ENCODE measurements at regions not wholly inside any gene's neighbourhood (a gene's known extent, or its start where the extent isn't known, plus 50 kb on each side); places are given as distances from the start of the nearest gene placed in this dataset.
A peak's percentile ranks its signal among the peaks of the same experiment; 100 is the strongest.
"Not testable (repeated sequence)": the region's sequence is repeated elsewhere in the genome, so short reads cannot be mapped to it uniquely, and the experiment has no call there.

DNA sequence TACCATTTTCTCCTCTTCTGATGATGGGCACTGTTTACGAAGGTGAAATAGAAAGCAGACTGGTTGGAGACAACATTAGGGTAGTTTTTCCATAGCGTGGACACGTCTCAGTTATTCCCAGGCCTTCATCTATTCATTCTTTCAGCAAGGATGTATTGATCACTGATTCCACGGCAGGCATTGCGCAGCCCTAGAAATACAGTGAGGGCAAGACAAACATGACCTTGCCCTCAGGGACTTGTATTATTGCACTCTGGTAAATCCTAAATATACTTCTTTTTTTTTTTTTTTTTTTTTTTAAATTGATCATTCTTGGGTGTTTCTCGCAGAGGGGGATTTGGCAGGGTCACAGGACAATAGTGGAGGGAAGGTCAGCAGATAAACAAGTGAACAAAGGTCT lies 167.3 kb upstream of the SPRED2 start:
- ATAC-seq, result no peak

- no peak for ATAC-seq
Measured at GRCh38 chr2:65598996-65599395, 166.6 kb upstream of the SPRED2 start.

DNA sequence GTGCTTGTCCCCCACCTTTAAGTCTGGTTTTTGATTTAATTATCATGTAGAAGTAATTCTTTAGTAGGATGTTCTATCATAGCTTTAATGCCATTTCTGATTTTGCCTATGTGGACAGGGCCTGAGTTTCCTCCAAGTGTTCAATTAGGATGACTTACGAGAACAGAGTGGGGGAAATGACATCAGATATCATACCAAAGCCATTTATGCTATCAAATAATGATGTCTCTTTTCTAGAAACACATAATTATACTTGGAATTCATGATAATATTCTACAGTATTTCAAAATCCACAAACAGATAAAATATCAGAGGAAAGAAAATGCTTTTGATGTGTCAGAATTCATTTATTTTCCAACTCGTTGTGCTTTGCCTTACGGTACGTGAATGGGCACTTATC lies 165.9 kb upstream of the SPRED2 start:
- ATAC-seq, result no peak

DNA sequence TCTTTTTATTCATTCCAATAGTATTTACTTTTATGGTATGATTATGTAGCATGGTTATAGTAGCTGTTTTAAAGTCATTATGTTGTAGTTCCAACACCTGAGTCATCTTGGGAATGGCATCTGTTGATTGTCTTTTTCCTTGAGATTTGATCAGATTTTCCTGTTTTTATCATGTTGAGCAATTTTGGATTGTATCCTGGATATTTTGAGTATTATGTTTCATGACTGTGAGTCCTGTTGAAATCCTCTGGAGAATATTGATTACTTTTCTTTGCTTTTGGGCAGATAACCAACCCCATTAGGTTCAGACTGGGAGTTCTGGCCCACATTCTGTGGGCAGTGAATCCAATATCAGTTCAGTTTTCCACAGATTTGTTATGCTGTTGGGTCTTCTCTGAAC lies 163.2 kb upstream of the SPRED2 start:
- no peak for ATAC-seq

- no peak for ATAC-seq
Measured at GRCh38 chr2:65594150-65594549, 161.8 kb upstream of the SPRED2 start.

DNA sequence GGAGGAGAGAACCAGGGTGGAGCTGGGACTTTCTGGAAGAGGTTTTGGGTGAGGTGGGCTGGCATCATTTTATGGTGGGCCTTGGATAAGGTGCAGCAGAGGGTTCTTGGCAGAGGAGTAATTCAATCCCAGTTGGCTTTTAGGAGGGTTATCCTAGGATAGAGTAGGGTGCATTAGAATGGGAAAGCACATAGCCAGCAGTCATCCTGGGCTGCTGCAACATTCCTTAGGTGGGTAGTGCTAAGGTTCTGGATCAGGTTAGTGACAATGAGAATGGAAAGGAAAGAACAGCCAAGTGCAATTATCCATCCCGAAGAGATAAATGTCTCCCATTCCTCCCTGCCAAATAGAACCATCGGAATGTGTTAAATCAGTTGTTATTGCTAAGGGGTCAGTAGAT lies 157.3 kb upstream of the SPRED2 start:
- no peak for ATAC-seq

DNA sequence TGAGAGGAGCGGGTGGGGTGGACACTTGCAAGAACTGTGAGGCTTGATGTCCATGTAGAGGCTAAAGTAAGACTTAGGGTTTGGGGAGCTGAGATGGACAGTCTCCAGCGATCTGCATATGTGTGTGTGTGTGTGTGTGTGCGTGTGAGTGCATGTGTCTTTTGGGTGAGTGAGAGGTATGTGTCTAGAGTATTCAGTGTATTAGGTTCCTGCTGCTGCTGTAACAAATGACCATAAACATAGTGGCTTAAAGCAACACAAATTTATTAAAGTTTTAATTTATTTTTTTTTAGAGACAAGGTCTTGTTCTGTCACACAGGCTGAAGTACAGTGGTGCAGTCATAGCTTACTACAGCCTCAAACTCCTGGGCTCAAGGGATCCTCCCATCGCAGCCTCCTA lies 155.4 kb upstream of the SPRED2 start:
- ATAC-seq, result no peak

GRCh38 chr2:65586516-65586915 lies 154.1 kb upstream of the SPRED2 start:
- no peak for ATAC-seq

DNA sequence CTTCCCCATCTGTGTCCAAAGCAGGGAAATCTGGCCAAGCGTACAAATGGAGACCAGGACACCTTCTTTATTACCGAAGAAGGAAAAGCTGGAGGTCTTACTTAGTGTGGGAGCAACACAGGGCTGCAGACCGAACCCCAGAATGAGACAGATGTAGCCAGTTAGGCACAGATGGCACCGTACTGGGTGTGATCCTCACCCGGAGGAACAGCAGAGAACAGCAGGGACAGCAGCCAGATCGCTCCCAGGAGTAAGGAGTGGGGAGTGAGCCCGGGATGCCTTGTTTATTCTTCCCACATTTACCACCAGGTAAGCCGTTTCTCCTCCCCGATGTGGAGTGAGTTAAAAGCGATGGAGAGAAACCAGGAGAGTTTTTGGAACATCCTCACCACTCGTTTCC lies 150.7 kb upstream of the SPRED2 start:
- peak; percentile 20 for ATAC-seq

GRCh38 chr2:65582364-65582763 lies 150.0 kb upstream of the SPRED2 start:
- ATAC-seq, result no peak

- ATAC-seq, result no peak
Measured at GRCh38 chr2:65580824-65581223, 148.4 kb upstream of the SPRED2 start.

GRCh38 chr2:65579506-65580235 lies 147.3 kb upstream of the SPRED2 start:
- no peak for ATAC-seq

- no peak for ATAC-seq
Measured at GRCh38 chr2:65577654-65578053, 145.3 kb upstream of the SPRED2 start.

- ATAC-seq, result peak; percentile 91
Measured at GRCh38 chr2:65576861-65577601, 144.6 kb upstream of the SPRED2 start.

GRCh38 chr2:65576278-65576677 lies 143.9 kb upstream of the SPRED2 start:
- ATAC-seq, result peak; percentile 13

- ATAC-seq, result no peak
Measured at GRCh38 chr2:65574993-65575392, 142.6 kb upstream of the SPRED2 start.

DNA sequence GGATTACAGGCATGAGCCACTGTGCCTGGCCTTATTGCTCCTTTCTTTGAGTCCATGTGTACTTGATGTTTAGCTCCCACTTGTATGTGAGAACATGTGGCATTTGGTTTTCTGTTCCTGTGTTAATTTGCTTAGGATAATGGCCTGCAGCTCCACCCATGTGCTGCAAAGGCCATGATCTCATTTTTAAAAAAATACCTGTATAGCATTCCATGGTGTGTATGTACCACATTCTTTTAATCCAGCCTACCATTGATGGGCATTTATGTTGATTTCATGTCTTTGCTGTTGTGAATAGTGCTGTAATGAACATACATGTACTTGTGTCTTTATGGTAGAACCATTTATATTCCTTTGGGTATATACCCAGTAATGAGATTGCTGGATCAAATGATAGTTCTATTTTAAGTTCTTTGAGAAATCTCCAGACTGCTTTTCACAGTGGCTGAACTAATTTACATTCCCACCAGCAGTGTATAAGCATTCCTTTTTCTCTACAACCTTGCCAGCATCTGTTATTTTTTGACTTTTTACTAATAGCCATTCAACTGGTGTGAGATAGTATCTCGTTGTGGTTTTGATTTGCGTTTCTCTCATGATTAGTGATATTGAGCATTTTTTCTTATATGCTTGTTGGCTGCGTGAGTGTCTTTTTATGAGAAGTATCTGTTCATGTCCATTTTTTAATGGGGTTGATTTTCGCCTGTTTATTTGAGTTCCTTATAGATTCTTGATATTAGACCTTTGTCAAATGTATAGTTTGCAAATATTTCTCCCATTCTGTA lies 136.4 kb upstream of the SPRED2 start:
- ATAC-seq, result not testable (repeated sequence)

DNA sequence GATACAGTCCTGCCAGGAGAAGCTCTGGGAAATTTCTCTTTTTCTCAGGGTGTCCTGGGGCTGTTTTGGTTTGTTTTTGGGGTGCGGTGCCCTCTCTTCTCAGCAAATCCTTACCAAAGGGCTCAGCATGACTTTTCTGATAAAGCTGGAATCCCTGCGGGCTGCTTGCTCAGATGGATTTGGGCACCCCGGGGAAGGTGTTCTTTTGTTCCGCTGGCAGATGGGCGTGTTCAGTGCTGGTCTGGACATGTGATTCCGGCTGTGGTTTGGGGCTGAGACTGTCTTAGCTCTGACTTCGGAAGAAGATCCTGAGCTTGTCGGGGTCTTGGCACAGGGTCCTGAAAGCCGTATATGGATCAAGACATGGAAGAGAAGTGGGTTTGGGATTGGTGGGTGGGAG lies 134.2 kb upstream of the SPRED2 start:
- ATAC-seq, result peak; percentile 70

DNA sequence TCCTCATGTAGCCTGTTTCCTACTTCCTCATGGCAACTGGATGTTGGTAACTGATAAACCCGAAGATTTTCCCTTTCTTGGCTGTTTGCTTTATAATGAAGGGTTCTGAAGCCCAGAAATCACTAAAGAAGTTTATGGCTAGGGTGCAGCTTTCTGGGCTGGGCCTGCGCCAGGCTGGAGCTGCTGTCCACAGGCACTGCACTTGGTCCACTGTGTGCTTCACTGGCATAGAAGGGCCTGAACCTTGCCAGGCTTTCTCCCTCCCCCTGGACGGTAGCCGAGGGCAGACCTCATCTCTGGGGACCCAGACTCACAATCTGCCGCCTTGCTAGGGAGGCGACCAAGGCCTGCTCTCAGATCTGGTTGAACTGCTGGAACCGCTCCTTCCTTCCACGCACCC lies 133.3 kb upstream of the SPRED2 start:
- ATAC-seq, result peak; percentile 21

DNA sequence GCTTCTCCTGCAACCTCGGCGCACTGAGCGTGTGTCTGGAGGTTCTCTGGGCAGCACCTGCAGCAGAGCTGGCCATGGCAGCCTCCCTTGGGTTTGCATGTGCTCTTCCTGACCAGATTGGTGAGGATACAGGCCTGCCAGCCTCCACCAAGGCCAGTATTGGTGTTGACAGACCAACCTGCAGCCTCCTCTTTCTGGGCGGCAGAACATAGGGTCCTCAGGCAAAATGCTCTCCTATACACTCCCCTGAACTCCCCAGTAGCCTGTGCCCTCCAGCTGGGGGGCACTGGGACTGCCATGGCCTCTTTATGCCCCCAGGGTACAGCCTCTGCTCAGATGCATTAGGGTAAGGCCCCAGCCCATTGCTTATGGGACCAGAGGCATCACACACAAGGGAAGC lies 131.9 kb upstream of the SPRED2 start:
- ATAC-seq, result no peak

GRCh38 chr2:65562890-65563289 lies 130.5 kb upstream of the SPRED2 start:
- ATAC-seq, result peak; percentile 84

DNA sequence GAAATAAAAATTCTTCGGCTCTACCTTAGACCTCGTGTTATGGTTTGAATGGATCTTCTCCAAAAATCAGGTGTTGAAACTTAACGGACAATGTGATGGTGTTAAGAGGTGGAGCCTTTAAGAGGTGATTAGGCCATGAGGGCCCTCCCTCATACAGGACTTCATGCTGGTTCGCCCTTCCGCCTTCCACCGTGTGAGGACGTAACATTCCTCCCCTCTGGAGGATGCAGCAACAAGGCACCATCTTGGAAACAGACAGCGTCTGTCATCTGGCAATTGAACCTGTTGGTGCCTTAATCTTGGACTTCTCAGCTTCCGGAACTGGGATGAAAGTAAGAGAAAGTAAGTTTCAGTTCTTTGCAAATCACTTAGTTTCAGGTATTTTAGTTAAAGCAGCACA lies 126.3 kb upstream of the SPRED2 start:
- no peak for ATAC-seq

Measured in esophagus mucosa (tissue), 1 donor.